ENCODE measurements at regions not wholly inside any gene's neighbourhood (a gene's known extent, or its start where the extent isn't known, plus 50 kb on each side); places are given as distances from the start of the nearest gene placed in this dataset.

DNA sequence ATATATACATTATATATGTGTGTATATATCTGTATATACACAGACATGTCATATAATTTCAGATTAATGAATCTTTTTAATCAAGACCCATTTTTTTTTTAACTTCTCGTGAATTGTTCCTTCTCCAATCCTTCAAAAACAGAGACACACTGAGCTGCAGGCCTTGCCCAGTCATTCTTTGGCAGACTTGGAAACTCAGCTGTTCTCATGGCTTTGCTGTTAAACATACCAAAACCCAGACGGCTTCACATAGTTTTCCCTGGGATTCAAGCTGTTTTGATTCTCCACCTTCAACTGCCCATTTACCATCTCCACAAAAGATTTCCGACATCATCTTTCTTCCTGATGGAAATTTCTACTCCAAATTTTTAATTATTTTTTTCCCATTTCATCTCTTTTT, 148.7 kb downstream of the KCNJ2 start:
- TF ChIP-seq CTCF (IDR thresholded peaks at IDR 0.05) (no peak), POLR2A (IDR thresholded peaks at IDR 0.05; ENCODE audit: low read length) (no peak), ZC3H11A (IDR thresholded peaks at IDR 0.05) (no peak), ATOH8 (CRISPR knock-in tag; IDR thresholded peaks at IDR 0.05; ENCODE audit: low read depth) (no peak), MAX (IDR thresholded peaks at IDR 0.05) (no peak), JUN (IDR thresholded peaks at IDR 0.05) (no peak), CEBPB (IDR thresholded peaks at IDR 0.05) (no peak), EP300 (IDR thresholded peaks at IDR 0.05) (no peak), CHD2 (IDR thresholded peaks at IDR 0.05; ENCODE audit: low read length, partially characterized antibody) (no peak), CBX8 (IDR thresholded peaks at IDR 0.05) (no peak), EHF (CRISPR knock-in tag; IDR thresholded peaks at IDR 0.05) (no peak)
- TF ChIP-seq, protein P1, sequence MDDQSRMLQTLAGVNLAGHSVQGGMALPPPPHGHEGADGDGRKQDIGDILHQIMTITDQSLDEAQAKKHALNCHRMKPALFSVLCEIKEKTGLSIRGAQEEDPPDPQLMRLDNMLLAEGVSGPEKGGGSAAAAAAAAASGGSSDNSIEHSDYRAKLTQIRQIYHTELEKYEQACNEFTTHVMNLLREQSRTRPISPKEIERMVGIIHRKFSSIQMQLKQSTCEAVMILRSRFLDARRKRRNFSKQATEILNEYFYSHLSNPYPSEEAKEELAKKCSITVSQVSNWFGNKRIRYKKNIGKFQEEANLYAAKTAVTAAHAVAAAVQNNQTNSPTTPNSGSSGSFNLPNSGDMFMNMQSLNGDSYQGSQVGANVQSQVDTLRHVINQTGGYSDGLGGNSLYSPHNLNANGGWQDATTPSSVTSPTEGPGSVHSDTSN (IDR thresholded peaks at IDR 0.05) = no peak
- TF ChIP-seq, protein P2, sequence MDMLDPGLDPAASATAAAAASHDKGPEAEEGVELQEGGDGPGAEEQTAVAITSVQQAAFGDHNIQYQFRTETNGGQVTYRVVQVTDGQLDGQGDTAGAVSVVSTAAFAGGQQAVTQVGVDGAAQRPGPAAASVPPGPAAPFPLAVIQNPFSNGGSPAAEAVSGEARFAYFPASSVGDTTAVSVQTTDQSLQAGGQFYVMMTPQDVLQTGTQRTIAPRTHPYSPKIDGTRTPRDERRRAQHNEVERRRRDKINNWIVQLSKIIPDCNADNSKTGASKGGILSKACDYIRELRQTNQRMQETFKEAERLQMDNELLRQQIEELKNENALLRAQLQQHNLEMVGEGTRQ (IDR thresholded peaks at IDR 0.05) = no peak
